ENCODE measurements at regions not wholly inside any gene's neighbourhood (a gene's known extent, or its start where the extent isn't known, plus 50 kb on each side); places are given as distances from the start of the nearest gene placed in this dataset.
"Not testable (repeated sequence)": the region's sequence is repeated elsewhere in the genome, so short reads cannot be mapped to it uniquely, and the experiment has no call there.

DNA sequence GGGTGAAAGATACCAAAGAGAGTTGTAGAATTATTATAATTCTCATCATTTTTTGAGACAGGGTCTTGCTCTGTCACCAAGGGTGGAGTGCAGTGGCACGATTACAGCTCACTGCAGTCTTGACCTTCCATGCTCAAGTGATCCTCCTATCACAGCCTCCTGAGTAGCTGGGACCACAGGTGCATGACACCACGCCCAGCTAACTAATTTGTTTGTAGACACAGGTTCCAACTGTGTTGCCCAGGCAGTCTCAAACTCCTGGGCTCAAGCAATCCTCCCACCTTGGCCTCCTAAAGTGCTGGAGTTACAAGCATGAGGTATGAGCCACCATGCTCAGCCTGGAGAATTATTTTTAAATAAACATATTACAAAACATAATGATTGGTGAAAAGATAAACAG lies 92.8 kb upstream of the MSH6 start:
- no peak overlapping the region for H3K4me3 ChIP-seq
- TF ChIP-seq POLR2AphosphoS5 (IDR thresholded peaks at IDR 0.05) (no peak), EP300 (IDR thresholded peaks at IDR 0.05; ENCODE audit: low read depth) (no peak), POLR2A (IDR thresholded peaks at IDR 0.05) (no peak)
- TF ChIP-seq, protein P1, sequence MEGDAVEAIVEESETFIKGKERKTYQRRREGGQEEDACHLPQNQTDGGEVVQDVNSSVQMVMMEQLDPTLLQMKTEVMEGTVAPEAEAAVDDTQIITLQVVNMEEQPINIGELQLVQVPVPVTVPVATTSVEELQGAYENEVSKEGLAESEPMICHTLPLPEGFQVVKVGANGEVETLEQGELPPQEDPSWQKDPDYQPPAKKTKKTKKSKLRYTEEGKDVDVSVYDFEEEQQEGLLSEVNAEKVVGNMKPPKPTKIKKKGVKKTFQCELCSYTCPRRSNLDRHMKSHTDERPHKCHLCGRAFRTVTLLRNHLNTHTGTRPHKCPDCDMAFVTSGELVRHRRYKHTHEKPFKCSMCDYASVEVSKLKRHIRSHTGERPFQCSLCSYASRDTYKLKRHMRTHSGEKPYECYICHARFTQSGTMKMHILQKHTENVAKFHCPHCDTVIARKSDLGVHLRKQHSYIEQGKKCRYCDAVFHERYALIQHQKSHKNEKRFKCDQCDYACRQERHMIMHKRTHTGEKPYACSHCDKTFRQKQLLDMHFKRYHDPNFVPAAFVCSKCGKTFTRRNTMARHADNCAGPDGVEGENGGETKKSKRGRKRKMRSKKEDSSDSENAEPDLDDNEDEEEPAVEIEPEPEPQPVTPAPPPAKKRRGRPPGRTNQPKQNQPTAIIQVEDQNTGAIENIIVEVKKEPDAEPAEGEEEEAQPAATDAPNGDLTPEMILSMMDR (IDR thresholded peaks at IDR 0.05) = no peak
- intact Hi-C loops (cut with DNase I; ENCODE audit: low total_unique reads) = no loop called here
- in situ Hi-C loops (cut with MboI; ENCODE audit: low pct_ligation_motif_present in 1 of 4, low pct_unique_long_range_greater_than_20kb in 1 of 4, low sequenced_read_pairs in 3 of 4) = no loop called here
- WGBS, 2 donors (ENCODE audit: low coverage in 1 of 2) = 40 to 68% methylated on average over 1 to 2 of the region's 2 CpGs
- H3K27ac ChIP-seq = no peak overlapping the region
- H3K9me3 ChIP-seq = no peaks in the 10 kb centered on the region
- no peak for DNase-seq
- no peaks in the 10 kb centered on the region for H3K36me3 ChIP-seq
- H3K27me3 ChIP-seq = no peaks in the 10 kb centered on the region
- H3K4me1 ChIP-seq = no peaks in the 10 kb centered on the region

DNA sequence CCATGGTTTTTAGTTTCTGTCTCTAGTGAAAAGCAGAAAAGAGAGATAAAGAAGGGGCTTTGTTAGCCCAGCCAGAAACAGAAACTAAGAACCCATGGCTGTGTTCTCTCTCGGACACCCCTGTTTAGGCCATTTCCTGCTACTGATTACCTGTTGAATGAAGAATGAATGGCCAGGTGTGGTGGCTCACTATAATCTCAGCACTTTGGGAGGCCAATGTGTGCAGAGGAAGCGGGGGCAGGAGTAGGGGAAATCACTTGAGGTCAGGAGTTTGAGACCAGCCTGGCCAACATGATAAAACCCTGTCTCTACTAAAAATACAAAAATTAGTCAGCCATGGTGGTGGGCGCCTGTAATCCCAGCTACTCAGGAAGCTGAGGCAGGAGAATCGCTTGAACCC lies 93.8 kb upstream of the MSH6 start:
- DNase-seq; intact Hi-C loops (cut with DNase I; ENCODE audit: low total_unique reads); H3K4me1 ChIP-seq; H3K4me3 ChIP-seq; H3K27ac ChIP-seq; H3K27me3 ChIP-seq; H3K36me3 ChIP-seq; in situ Hi-C loops (cut with MboI; ENCODE audit: low pct_ligation_motif_present in 1 of 4, low pct_unique_long_range_greater_than_20kb in 1 of 4, low sequenced_read_pairs in 3 of 4); H3K9me3 ChIP-seq: not testable (repeated sequence)
- 67 to 83% methylated on average over 1 to 4 of the region's 4 CpGs for WGBS, 2 donors (ENCODE audit: low coverage in 1 of 2)

DNA sequence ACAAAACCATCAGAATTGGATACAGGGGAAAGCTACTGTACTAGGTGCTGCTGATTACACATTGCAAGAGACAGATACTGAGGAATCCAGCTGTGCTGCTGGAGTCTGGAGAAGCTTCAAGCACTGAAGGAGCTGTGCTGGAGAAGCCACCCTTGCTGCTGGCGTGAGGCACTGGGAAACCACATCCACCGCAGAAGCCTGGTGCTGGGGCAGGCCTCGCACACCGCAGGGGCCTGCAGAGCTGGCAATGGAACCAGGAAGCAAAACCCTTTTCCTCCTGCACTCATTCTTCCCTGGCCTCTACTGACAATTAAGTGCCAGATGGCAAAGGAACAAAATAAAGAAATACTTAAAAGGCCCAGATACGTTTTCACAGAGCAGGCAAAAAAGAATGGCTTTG lies 94.4 kb upstream of the MSH6 start:
- DNase-seq = no peak
- Histone ChIP-seq H3K4me3 (no peak overlapping the region), H3K9me3 (no peaks in the 10 kb centered on the region), H3K4me1 (no peaks in the 10 kb centered on the region), H3K27ac (no peak overlapping the region), H3K27me3 (no peaks in the 10 kb centered on the region), H3K36me3 (no peaks in the 10 kb centered on the region)
- intact Hi-C loops (cut with DNase I; ENCODE audit: low total_unique reads) = no loop called here
- in situ Hi-C loops (cut with MboI; ENCODE audit: low pct_ligation_motif_present in 1 of 4, low pct_unique_long_range_greater_than_20kb in 1 of 4, low sequenced_read_pairs in 3 of 4) = no loop called here
- TF ChIP-seq EP300 (IDR thresholded peaks at IDR 0.05; ENCODE audit: low read depth) (no peak), POLR2A (IDR thresholded peaks at IDR 0.05) (no peak), POLR2AphosphoS5 (IDR thresholded peaks at IDR 0.05) (no peak)
- TF ChIP-seq, protein P1 (IDR thresholded peaks at IDR 0.05) = no peak
- WGBS, 2 donors (ENCODE audit: low coverage in 1 of 2) = 57 to 76% methylated on average over 1 to 5 of the region's 5 CpGs

DNA sequence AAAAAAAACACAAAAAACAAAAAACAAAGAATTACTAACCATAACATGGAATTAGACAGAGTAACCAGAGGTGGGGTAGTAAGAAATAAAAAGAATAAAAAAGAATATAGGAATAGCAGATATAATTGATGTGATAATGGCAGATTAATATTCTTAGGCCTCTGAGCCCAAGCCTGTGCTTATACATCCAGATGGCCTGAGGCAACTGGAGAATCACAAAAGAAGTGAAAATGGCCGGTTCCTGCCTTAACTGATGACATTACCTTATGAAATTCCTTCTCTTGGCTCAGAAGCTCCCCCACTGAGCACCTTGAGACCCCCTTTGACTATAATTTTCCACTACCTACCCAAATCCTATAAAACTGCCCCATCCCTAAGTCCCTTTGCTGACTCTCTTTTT lies 95.1 kb upstream of the MSH6 start:
- DNase-seq = no peak
- intact Hi-C loops (cut with DNase I; ENCODE audit: low total_unique reads) (no loop called here), in situ Hi-C loops (cut with MboI; ENCODE audit: low pct_ligation_motif_present in 1 of 4, low pct_unique_long_range_greater_than_20kb in 1 of 4, low sequenced_read_pairs in 3 of 4) (no loop called here)
- Histone ChIP-seq H3K9me3 (no peaks in the 10 kb centered on the region), H3K27me3 (no peaks in the 10 kb centered on the region), H3K36me3 (no peaks in the 10 kb centered on the region), H3K4me3 (no peak overlapping the region), H3K27ac (no peak overlapping the region), H3K4me1 (no peaks in the 10 kb centered on the region)
- WGBS, 2 donors (ENCODE audit: low coverage in 1 of 2) = 83 to 91% methylated on average over 1 of the region's 1 CpG
- no peak for TF ChIP-seq EP300 (IDR thresholded peaks at IDR 0.05; ENCODE audit: low read depth)
- TF ChIP-seq POLR2AphosphoS5 (IDR thresholded peaks at IDR 0.05) = no peak
- TF ChIP-seq, protein P1 (IDR thresholded peaks at IDR 0.05) = no peak
- no peak for TF ChIP-seq POLR2A (IDR thresholded peaks at IDR 0.05)

DNA sequence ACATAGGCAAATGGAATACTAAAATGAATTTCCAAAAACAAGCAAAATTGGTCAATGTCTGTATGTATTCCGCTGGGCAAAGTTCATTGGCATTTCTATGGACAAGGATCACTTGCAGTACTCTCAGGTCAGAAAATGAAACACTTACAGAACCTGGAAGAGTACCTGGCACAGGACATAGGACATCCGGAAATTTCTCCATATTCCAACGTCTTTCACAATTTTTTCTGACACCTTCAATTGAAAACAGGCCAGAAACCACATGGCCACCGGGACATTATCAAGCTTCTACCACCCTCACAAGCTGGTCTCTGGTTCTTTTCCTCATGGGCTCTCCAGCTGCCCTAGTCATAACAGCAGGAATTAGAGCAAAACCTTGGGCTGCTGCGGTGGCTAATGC lies 96.9 kb upstream of the MSH6 start:
- intact Hi-C loops (cut with DNase I; ENCODE audit: low total_unique reads) (no loop called here), in situ Hi-C loops (cut with MboI; ENCODE audit: low pct_ligation_motif_present in 1 of 4, low pct_unique_long_range_greater_than_20kb in 1 of 4, low sequenced_read_pairs in 3 of 4) (no loop called here)
- no peak for DNase-seq
- TF ChIP-seq POLR2AphosphoS5 (IDR thresholded peaks at IDR 0.05) (no peak), POLR2A (IDR thresholded peaks at IDR 0.05) (no peak), EP300 (IDR thresholded peaks at IDR 0.05; ENCODE audit: low read depth) (no peak)
- TF ChIP-seq, protein P1 (IDR thresholded peaks at IDR 0.05) = no peak
- WGBS, 2 donors (ENCODE audit: low coverage in 1 of 2) = 86 to 100% methylated on average over 2 to 5 of the region's 5 CpGs
- H3K27ac ChIP-seq = no peak overlapping the region
- H3K4me1 ChIP-seq = no peaks in the 10 kb centered on the region
- H3K9me3 ChIP-seq = no peaks in the 10 kb centered on the region
- no peaks in the 10 kb centered on the region for H3K36me3 ChIP-seq
- H3K4me3 ChIP-seq = no peak overlapping the region
- no peaks in the 10 kb centered on the region for H3K27me3 ChIP-seq

Measured in transverse colon (tissue), 4 donors.